Gastroesophageal sphincter (tissue), 4 donors: ENCODE measurements at regions not wholly inside any gene's neighbourhood (a gene's known extent, or its start where the extent isn't known, plus 50 kb on each side); places are given as distances from the start of the nearest gene placed in this dataset.

Experiments
- ATAC-seq: fragments of 150-250 bp; one replicate; pipeline ENCODE4 v1.9.1; 2016; ENCODE audit warnings: mild to moderate bottlenecking, moderate library complexity
- H3K27ac ChIP-seq, 4 donors: fragments of 200-600 bp; sonication (generic) in 3 of 4; 1 replicate in 3 of 4; 2 replicates in 1 of 4; pipeline ENCODE4 v1.5.1; 2016 to 2019
- H3K27me3 ChIP-seq: fragments of 200-600 bp; sonication (generic); one replicate; pipeline ENCODE4 v1.5.1; 2019
- H3K36me3 ChIP-seq, 2 donors: fragments of 200-600 bp; sonication (generic); one replicate each; pipeline ENCODE4 v1.5.1; 2019; ENCODE audit warnings: control low read depth in 1 of 2
- H3K4me1 ChIP-seq, 3 donors: fragments of 200-600 bp; sonication (generic); 1 replicate in 2 of 3; 2 replicates in 1 of 3; pipeline ENCODE4 v1.5.1; 2016 to 2019; ENCODE audit warnings: control low read depth in 2 of 3
- H3K4me3 ChIP-seq, 2 donors: fragments of 200-600 bp; sonication (generic); one replicate each; pipeline ENCODE4 v1.5.1; 2019; ENCODE audit warnings: mild to moderate bottlenecking in 1 of 2, moderate library complexity in 1 of 2
- H3K9me3 ChIP-seq, 3 donors: fragments of 200-600 bp; sonication (generic); one replicate each; pipeline ENCODE4 v1.5.1; 2017 to 2019; ENCODE audit warnings: control low read depth in 2 of 3
- EP300 ChIP-seq: sonication (generic); formaldehyde crosslinking; IDR thresholded peaks from one replicate; pipeline ENCODE4 v1.6.1; 2017; ENCODE audit warnings: antibody characterized with exemption, mild to moderate bottlenecking
- POLR2A ChIP-seq, 2 donors: fragments of 450-650 bp; IDR thresholded peaks; one replicate each; pipeline ENCODE4 v1.6.1; 2017; ENCODE audit warnings: antibody characterized with exemption in 2 of 2, mild to moderate bottlenecking in 2 of 2, moderate library complexity in 1 of 2
- POLR2AphosphoS5 ChIP-seq: sonication (generic); formaldehyde crosslinking; IDR thresholded peaks from one replicate; pipeline ENCODE4 v1.6.1; 2017; ENCODE audit warnings: antibody characterized with exemption
- WGBS, 2 donors: methylation state at CpG; one replicate each; pipeline ENCODE4 v1.1.5; 2018; ENCODE audit warnings: low coverage in 1 of 2; 5-methylcytosine and 5-hydroxymethylcytosine counted together
- small RNA-seq, 4 donors: library from RNA; depleted of rRNA; stranded (forward); fragments of <200 nt; gene quantifications; one replicate each; pipeline ENCODE3, GENCODE V24; 2016
- TF ChIP-seq, protein P1 (sequence below), 4 experiments: fragments of 200-600 bp in 2 of 4; fragments of 450-650 bp in 2 of 4; sonication (generic) in 1 of 4; IDR thresholded peaks; one replicate each; pipeline ENCODE4 v1.5.1; 2017 to 2019; ENCODE audit warnings: antibody characterized with exemption in 4 of 4, mild to moderate bottlenecking in 2 of 4, moderate library complexity in 2 of 4

DNA sequence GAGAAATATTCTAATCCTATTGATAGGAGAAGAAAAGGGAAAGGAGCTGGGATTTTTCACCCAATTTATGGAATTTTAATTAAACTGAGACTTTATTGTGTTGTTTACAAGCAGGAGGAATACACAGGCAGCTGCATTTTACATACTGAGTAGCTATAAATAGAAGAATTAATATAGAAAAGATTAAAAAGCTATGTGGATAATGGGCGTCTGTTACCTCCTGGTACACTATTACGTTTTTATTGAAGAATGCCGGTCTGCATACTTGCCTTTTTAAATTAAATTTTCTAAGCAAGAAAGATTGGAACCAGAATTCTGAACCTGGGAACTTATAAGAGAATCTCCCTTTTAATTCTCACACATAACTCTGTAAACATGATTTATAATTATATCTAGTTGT, 52.1 kb upstream of the CACHD1 start:
- Histone ChIP-seq H3K36me3 (no peaks in the 10 kb centered on the region), H3K27ac (no peak overlapping the region), H3K9me3 (no peaks in the 10 kb centered on the region), H3K27me3 (no peaks in the 10 kb centered on the region), H3K4me1 (no peaks in the 10 kb centered on the region), H3K4me3 (no peak overlapping the region)
- TF ChIP-seq POLR2A (IDR thresholded peaks at IDR 0.05), result no peak
- TF ChIP-seq, protein P1, sequence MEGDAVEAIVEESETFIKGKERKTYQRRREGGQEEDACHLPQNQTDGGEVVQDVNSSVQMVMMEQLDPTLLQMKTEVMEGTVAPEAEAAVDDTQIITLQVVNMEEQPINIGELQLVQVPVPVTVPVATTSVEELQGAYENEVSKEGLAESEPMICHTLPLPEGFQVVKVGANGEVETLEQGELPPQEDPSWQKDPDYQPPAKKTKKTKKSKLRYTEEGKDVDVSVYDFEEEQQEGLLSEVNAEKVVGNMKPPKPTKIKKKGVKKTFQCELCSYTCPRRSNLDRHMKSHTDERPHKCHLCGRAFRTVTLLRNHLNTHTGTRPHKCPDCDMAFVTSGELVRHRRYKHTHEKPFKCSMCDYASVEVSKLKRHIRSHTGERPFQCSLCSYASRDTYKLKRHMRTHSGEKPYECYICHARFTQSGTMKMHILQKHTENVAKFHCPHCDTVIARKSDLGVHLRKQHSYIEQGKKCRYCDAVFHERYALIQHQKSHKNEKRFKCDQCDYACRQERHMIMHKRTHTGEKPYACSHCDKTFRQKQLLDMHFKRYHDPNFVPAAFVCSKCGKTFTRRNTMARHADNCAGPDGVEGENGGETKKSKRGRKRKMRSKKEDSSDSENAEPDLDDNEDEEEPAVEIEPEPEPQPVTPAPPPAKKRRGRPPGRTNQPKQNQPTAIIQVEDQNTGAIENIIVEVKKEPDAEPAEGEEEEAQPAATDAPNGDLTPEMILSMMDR (IDR thresholded peaks at IDR 0.05), result no peak
- TF ChIP-seq EP300, result no peak
- TF ChIP-seq POLR2AphosphoS5, result no peak
- WGBS, 2 donors, result 81 to 83% methylated on average over 3 of the region's 3 CpGs
- ATAC-seq, result no peak

Small RNAs in the stretch of these regions (small RNA-seq; reads per million reads assigned to genes)
- 0 reads per million in 4 donors for gene RNU7-62P
